ENCODE measurements at regions not wholly inside any gene's neighbourhood (a gene's known extent, or its start where the extent isn't known, plus 50 kb on each side); places are given as distances from the start of the nearest gene placed in this dataset.
A peak's percentile ranks its signal among the peaks of the same experiment; 100 is the strongest.
"Not testable (repeated sequence)": the region's sequence is repeated elsewhere in the genome, so short reads cannot be mapped to it uniquely, and the experiment has no call there.

GRCh38 chr7:66537380-66537779 is 91.3 kb upstream of the KCTD7 start:
- no peak for DNase-seq (ENCODE audit: low read depth in 2 of 2)

- no peak for DNase-seq (ENCODE audit: low read depth in 2 of 2)
Observed at GRCh38 chr7:66537876-66538275, 90.8 kb upstream of the KCTD7 start.

DNA sequence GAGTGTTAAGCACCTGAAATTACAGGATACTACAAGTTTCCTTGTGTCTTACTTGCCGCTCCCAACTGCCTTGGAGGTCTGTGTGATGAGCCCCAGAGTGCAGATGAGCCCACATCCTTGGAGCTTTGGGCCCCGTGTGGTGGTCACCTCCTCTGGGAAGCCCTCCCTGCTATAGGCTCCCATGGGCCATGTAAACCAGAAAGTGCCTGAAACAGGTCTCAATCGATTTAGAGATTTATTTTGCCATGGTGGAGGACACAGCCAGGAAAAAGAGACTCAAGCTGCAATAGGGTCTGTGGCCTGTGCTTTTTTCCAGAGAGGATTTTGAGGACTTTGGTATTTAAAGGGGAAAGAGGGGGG is 89.4 kb upstream of the KCTD7 start:
- DNase-seq (ENCODE audit: low read depth in 2 of 2): no peak

- DNase-seq (ENCODE audit: low read depth in 2 of 2): no peak
Observed at GRCh38 chr7:66539902-66540375, 88.7 kb upstream of the KCTD7 start.

DNA sequence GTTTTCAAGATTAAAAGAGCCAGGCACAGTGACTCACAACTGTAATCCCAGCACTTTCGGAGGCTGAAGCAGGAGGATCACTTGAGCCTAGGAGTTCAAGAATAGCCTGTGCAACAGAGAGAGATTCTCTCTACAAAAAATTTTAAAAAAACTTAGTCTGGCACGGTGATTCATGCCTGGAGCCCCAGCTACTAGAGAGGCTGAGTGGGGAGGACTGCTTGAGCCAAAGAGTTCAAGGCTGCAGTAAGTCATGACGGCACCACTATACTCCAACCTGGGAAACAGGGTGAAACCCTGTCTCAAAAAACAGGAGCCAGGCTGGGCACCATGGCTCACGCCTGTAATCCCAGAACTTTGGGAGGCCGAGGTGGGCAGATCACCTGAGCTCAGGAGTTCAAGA is 86.6 kb upstream of the KCTD7 start:
- no peak for DNase-seq (ENCODE audit: low read depth in 2 of 2)

- no peak for DNase-seq (ENCODE audit: low read depth in 2 of 2)
Observed at GRCh38 chr7:66542528-66543269, 86.0 kb upstream of the KCTD7 start.

DNA sequence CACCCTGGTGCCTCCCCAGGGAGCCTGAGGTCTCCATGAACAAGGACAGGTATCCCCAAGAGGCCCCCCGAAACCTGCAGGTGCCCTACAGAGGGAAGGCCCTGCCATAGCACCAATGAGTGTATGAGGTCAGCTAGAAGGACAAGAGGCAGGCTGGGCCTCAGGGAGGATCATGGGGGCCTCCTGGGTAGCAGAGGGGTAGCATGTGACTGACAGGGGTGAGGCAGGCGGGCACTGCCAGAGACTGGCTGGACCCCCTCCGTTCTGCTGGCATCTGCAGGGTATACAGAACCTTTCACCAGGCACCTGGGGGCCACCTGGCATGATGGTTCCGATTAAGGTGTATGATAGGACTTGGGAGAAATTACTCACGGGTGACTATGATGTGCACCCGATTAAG is 79.2 kb upstream of the KCTD7 start:
- DNase-seq (ENCODE audit: low read depth in 2 of 2): no peak

- DNase-seq (ENCODE audit: low read depth in 2 of 2): no peak
Observed at GRCh38 chr7:66553001-66553400, 75.7 kb upstream of the KCTD7 start.

DNA sequence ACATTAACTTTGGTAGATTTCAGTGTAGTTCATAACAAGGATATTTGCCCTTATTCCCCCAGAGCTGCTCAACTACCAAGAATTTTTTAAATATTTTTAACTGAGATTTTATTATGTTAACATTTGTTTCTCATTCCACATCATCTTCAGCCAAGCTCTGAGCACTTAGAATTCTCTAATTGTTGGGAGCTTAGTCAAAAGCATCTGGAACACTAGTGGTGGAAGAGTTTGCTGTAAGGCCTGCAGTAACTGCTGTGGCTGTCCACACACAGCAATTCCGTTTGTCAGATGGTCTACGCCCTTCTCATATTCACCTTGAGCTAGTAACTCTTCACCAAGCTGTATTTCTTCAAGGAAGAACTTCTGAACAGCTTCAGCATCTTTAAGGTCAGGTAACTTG is 75.0 kb upstream of the KCTD7 start:
- not testable (repeated sequence) for DNase-seq (ENCODE audit: low read depth in 2 of 2)

- DNase-seq (ENCODE audit: low read depth in 2 of 2): not testable (repeated sequence)
Observed at GRCh38 chr7:66554291-66554690, 74.4 kb upstream of the KCTD7 start.

- DNase-seq (ENCODE audit: low read depth in 2 of 2): not testable (repeated sequence)
Observed at GRCh38 chr7:66554842-66555430, 73.7 kb upstream of the KCTD7 start.

GRCh38 chr7:66556177-66556548 is 72.5 kb upstream of the KCTD7 start:
- no peak for DNase-seq (ENCODE audit: low read depth in 2 of 2)

GRCh38 chr7:66556549-66557213 is 72.0 kb upstream of the KCTD7 start:
- no peak for DNase-seq (ENCODE audit: low read depth in 2 of 2)

DNA sequence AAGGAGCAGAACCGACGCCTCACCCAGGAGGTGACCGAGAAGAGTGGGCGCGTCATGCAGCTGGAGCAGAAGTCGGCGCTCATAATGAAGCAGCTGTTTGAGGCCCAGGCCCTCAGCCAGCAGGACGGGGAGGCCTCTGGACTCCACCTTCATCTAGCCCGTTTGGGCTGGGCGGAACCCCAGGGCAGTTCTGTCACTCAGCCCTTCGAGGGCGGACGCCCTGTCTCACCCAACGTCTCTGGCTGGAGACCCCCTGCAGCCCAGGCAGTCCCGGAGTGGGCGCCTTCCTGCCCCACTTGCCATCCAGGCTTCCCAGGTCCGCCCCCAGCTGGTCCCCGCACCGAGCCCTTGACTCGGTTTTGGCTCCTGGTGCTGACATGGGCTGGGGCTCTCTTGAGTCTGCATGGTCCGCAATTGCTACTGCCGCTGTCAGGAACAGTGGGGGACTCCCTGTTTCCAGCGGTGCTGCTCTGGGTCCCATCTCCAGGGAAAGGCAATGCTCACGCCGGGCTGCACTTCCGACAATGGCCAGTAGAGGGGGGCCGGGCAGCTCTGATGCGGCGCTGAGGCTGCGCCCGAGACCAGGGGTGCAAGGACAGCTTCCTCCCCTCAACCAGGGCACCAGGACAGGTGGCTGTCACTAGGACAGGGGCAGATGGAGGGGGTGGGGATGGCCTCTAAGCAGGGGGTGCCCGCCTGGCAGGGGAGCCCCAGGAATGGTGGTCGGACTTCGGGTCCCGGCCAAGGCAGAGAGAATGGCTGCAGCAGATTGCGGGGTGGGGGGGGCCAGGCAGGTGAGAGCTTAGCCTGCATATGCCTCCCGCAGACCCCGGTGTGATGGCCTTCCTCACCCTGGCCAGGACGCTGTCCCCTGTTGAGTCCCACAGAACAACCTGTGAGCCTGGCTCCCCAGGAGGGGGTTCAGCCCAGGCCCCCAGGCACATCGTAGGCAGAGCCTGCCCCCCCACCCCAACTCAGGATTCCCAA is 71.2 kb upstream of the KCTD7 start:
- DNase-seq (ENCODE audit: low read depth in 2 of 2): peak; percentile 25 to 38

DNA sequence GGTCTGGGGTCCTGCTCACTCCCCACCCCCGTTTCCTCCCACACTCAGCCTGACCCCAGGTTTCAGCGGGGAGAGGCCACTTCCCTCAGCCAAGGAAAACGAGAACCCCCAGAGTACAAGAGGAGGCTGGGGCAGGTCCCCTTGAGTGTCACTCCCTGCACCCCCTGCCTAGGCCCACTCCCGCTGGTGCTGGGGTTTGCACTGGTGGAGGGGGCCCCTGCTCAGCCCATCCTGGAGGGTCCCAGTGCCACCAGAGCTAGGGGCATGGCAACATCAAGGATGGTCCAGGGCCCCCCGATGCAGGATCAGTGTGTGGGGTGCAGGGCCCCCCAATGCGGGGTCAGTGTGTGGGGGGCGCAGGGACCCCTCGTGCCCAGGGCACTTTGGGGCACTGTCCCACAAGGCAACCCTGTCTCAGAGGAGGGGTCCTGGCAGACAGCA is 70.5 kb upstream of the KCTD7 start:
- DNase-seq (ENCODE audit: low read depth in 2 of 2): no peak

- no peak for DNase-seq (ENCODE audit: low read depth in 2 of 2)
Observed at GRCh38 chr7:66558660-66559465, 69.8 kb upstream of the KCTD7 start.

DNA sequence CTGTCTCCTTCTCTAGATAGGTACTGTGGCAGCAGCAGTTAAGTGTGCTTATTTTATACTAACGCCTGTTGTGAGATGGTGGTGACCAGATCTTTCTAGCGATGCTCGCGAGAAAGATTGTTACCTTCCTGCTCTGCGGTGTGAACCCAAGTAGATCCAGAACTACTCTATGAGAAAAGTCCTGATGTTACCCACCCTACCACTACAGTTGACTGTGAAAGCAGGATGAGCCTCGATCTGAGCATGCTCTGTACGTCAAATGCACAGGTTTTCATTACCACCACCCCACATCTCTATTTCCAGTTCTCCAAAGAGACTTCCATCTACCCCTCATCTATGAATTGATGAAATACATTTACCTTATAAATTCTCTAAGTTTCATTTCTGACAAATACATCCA is 64.6 kb upstream of the KCTD7 start:
- DNase-seq (ENCODE audit: low read depth in 2 of 2): no peak

- DNase-seq (ENCODE audit: low read depth in 2 of 2): not testable (repeated sequence)
Observed at GRCh38 chr7:66570179-66570578, 58.5 kb upstream of the KCTD7 start.

- no peak for DNase-seq (ENCODE audit: low read depth in 2 of 2)
Observed at GRCh38 chr7:66571568-66571967, 57.1 kb upstream of the KCTD7 start.

- DNase-seq (ENCODE audit: low read depth in 2 of 2): not testable (repeated sequence)
Observed at GRCh38 chr7:66573782-66574495, 54.7 kb upstream of the KCTD7 start.
